GM12864 (cell line): ENCODE measurements at regions not wholly inside any gene's neighbourhood (a gene's known extent, or its start where the extent isn't known, plus 50 kb on each side); places are given as distances from the start of the nearest gene placed in this dataset.

ENCODE experiments used
- DNase-seq: peaks from one replicate; pipeline ENCODE4 v3.0.0-alpha.2; 2011; ENCODE audit warnings: low read depth
- H3K4me3 ChIP-seq: 2 replicates; pipeline ENCODE4 v1.5.1; 2011; ENCODE audit warnings: mild to moderate bottlenecking, low read depth, low read length, control low read depth
- CTCF ChIP-seq: IDR thresholded peaks from 2 replicates; pipeline ENCODE4 v1.5.1; 2011; ENCODE audit warnings: low read depth, mild to moderate bottlenecking, moderate library complexity, low read length, control low read depth, inconsistent platforms; ENCODE audit errors: missing control alignments

- no peak for TF ChIP-seq CTCF
- DNase-seq, result no peak
- H3K4me3 ChIP-seq, result no peak overlapping the region
Observed at GRCh38 chr1:61534847-61535246, 190.1 kb downstream of the TM2D1 start.

DNA sequence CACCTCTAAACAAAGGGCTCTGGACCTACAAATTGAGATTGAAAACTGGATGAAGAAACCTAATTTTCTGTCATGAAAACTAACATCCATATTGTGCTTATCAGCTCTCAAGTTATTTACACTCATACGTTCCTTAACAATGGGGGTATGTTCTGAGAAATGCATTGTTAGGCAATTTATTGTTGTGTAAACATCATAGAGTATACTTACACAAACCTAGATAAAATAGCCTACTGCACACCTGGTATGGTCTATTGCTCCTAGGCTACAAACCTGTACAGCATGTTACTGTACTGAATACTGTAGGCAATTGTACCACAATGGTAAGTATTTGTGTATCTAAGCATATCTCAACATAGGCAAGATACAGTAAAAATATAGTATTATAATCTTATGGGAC, 191.4 kb downstream of the TM2D1 start:
- TF ChIP-seq CTCF, result no peak
- DNase-seq, result no peak
- H3K4me3 ChIP-seq, result no peak overlapping the region

DNA sequence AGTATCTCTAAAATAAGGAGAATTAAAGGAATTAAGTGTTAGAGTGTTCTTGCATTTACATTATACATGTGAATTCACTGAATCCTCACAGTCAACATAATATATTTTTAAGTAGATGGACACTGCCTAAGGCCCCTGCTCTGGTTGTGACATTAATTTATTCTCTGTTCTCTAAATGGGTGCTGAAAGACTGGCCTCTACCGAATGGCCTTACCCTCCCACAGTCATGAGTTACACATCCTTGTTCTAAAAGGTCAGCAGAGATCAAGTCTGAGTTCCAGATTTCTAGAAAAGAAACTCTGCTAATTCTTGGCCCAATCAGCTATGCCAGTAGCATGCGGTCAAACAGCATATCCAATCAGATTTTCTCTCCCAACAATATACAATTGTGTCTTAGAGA, 193.2 kb downstream of the TM2D1 start:
- H3K4me3 ChIP-seq, result no peak overlapping the region
- no peak for DNase-seq
- no peak for TF ChIP-seq CTCF

DNA sequence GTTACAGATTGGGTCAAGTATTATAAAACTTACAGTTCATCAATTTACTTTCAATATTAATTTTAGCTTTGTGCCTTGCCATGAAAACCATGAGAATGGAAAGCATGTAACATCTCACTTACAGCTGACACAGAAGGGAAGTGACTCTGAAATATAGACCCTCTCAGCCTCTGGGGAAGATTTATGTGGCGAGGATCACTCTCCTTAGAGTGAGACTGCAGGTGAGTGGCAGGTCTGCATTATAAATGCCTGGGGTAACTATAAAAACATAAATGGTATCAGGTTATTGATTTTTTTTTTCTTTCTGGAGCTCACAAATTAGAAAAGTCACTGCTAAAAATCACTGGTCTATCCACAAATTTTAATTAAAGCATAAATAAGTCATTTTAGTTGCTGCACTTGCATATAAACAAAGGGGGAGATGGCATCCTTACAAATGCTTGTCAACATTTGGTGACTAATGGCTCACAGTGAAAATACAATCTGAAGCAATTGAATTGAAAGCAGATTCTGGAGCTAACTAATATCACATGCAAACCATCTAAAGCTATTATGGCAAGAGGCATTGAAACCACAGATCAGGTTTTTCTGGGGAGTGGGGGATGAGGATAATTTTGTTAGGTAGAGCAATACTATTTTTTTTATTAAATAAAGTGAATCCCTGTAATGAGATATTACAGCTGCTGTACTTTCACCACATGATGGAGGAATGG, 200.9 kb downstream of the TM2D1 start:
- TF ChIP-seq CTCF, result no peak
- no peak overlapping the region for H3K4me3 ChIP-seq
- no peak for DNase-seq

DNA sequence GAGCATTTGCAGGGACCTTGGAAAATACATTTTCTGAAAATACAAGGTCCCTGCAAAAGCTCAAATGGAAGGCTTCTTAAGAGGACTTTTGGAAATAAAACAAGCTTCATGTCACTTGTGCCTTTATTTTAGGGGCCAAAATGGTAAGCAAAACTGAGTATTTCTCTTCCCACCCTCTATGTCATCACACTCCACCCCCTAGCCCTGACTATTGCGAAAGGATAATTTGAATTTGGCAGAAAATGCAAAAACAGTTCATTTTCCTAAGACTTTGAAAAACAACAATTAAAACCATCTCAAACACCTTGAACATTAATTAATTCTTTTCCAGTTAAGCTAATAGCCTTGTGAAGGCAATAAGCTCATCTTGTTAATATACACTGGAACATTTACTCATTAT, 201.7 kb downstream of the TM2D1 start:
- TF ChIP-seq CTCF, result no peak
- DNase-seq, result no peak

DNA sequence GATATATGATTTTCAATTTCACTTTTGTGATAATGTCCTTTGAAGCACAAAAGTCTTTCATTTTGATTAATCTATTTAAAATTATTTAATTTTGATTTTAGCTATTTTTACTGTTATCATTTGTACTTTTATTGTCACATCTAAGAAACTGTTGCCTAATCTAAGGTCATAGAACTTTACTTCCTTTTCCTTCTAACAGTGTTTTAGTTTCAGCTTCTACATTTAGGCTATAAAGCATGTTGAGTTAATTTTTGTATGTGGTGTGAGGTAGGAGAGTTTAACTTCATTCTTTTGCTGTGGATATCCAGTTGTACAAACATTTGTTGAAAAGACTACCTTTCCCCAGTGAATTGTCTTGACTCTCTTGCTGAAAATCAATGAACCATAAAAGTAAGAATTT, 204.5 kb downstream of the TM2D1 start:
- TF ChIP-seq CTCF, result no peak
- no peak for DNase-seq
- no peak overlapping the region for H3K4me3 ChIP-seq

More for the DNA sequence above, 201.7 kb downstream of the TM2D1 start:
- H3K4me3 ChIP-seq, result no peak overlapping the region

DNA sequence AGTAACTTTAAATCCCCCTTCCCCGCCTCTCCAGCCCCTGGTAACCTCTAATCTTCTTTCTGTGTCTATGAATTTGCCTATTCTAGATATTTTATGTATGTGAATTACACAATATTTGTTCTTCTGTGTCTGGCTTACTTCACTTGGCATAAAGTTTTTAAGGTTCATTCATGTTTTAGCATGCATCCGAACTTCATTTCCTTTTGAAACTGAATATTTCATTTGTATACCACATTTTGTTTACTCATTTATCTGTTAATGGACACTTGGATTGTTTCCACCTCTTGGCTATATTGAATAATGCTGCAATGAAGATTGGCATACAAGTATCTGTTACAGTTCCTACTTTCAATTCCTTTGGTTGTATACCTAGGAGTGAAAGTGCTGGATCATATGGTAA, 205.3 kb downstream of the TM2D1 start:
- TF ChIP-seq CTCF, result no peak
- DNase-seq, result no peak

More for the DNA sequence above, 205.3 kb downstream of the TM2D1 start:
- H3K4me3 ChIP-seq, result no peak overlapping the region
